Stimulated activated CD8-positive, alpha-beta memory T cell treated with anti-CD3 and anti-CD28 coated beads, Interleukin-4, amount 100 ng/mL, for 48 hours (primary cell): ENCODE measurements at regions not wholly inside any gene's neighbourhood (a gene's known extent, or its start where the extent isn't known, plus 50 kb on each side); places are given as distances from the start of the nearest gene placed in this dataset.

ENCODE experiments used
- DNase-seq: peaks from one replicate; pipeline ENCODE4 v3.0.0-alpha.2; 2020

DNA sequence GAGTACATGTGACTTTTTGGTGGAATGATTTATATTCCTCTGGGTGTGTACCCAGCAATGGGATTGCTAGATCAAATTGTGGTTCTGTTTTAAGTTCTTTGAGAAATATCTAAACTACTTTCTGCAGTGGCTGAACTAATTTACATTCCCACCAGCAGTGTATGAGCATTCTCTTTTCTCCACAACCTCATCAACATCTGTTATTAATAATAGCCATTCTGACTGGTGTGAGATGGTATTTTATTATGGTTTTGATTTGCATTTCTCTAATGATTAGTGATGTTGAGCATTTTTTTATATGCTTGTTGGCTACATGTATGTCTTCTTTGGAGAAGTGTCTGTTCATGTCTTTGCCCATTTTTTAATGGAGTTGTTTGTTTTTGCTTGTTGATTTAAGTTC, 267.4 kb upstream of the NT5C1B start:
- DNase-seq = no peak

DNA sequence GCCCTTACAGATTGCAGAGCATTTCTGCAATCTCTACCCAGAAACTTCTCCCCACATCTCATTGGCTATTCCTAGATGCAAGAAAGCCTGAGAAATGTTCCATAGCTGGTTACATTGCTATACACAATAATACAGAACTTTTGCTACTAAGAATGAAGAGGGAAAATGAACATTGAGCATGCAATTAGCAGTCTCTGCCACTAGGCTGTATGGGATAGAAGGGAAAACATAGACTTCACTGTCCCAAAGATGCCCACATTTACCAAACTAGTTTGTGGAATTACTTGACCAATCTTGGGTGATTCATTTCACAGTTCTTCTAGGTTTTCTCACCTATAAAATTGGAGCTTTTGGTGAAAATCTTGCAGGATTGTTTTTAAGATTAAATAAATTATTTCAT, 265.7 kb upstream of the NT5C1B start:
- no peak for DNase-seq

DNA sequence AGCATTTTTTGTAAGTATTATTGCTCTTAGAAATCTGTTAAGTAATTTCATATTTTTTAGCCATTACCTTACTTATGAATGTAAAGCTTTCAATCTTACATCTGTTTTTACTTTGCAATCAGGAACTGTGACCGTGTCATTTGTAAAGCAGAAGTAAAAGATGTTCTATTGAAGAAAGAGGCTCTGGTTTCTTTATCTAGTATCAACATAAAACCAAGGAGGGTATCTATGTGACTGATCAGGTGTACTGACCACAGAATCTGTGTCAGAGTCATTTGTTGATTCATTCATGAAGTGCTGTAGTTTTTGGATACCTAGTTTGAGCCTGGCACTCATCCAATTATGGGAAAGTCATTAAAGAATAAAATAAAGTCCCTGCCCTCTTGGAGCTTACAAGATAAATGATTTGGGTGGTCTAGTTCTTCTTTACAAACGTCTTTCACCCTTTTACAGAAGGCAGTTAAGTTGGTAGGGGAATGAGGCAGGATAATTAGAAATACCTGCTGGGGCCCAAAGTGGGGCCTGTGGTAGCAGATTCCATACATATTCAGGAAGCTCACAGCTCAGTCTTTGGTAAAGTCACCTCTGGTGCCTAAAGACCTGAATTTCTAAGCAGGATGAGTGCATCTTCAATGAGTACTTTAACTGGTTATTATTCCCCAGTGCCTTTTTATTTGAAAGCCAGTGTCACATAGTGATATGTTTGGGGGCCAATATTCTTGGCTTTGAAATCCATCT, 260.6 kb upstream of the NT5C1B start:
- DNase-seq = no peak

GRCh38 chr2:18848646-18849045, 259.3 kb upstream of the NT5C1B start:
- DNase-seq = no peak

GRCh38 chr2:18845854-18846445, 256.6 kb upstream of the NT5C1B start:
- no peak for DNase-seq

- DNase-seq = no peak
Measured at GRCh38 chr2:18842836-18843235, 253.5 kb upstream of the NT5C1B start.

GRCh38 chr2:18841248-18842150, 252.1 kb upstream of the NT5C1B start:
- no peak for DNase-seq

- no peak for DNase-seq
Measured at GRCh38 chr2:18837240-18837639, 247.9 kb upstream of the NT5C1B start.

GRCh38 chr2:18836436-18836835, 247.1 kb upstream of the NT5C1B start:
- DNase-seq = no peak

DNA sequence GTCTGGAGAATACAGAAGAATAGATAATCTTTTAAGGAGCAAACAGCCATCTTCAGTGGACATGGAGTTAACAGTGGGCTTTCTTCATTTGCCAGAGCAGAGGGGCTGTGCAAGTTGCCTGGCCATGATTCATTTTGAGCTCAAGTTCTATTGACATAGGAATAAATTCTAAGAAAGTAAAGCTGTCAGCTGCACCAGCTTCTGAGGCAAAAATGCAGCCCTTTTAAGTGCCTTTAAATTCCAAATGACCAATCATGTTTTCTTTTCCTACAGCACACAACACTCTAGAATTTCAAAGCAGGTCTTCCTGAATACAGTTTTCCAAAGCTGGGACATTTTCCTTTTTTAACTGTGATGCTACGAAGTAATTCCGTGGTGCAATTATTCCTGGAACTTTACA, 246.4 kb upstream of the NT5C1B start:
- no peak for DNase-seq

DNA sequence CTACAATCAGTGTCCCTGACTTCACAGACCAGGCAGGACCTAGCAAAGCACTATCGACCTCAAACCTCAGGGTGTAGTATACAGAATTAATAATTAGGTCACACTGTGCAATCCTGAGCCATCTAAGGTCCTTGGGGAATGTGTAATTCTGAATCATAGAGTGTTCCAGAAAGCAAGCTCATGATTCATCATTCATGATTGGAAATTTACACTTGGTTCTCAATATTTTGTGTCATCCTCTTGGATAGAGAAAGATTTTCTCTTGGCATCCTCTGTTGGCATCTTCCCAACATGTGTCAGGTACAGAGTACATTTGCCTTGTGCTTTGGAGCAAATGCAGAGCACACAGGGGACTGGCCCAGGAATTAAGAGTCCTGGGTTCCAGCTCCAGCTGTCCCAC, 245.0 kb upstream of the NT5C1B start:
- no peak for DNase-seq

DNA sequence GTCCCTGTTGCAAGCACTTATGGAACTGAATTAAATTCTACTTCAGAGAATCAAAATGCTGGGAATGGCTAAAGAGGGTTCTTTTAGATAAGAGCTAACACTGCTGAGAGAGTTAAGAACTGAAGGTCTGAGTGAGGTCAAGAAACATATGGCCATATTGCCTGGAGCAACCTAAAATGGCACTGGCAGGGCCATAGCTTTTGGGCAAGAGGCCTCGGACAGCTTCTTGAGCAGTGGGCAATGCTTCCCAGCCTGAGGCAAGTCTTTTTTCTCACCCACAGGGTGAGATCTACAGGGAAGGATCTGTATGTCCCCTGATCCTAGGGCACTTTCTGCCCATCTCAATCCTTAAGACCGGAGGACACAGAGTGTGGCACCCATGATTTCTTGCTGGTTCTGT, 244.6 kb upstream of the NT5C1B start:
- no peak for DNase-seq

- no peak for DNase-seq
Measured at GRCh38 chr2:18831916-18832510, 242.6 kb upstream of the NT5C1B start.

DNA sequence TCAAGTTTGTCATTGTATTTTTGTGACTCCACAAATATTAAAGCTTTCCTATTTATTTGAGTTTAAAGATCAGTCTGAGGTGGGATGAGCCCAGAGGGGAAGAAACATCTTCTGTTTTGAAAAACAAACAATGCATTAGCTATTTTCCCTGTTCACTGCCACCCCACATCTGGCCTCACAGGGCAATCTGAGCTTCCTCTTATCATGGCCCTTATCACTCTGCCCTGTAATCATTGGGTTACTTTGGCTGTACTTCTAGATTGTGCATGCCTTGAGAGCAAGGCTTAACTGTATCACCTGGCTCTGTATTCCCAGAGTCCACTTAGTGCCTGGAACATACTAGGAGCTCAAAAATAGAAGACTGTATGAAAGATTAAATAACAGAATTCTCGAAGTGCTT, 241.6 kb upstream of the NT5C1B start:
- DNase-seq = no peak

GRCh38 chr2:18829976-18830375, 240.6 kb upstream of the NT5C1B start:
- no peak for DNase-seq

GRCh38 chr2:18829251-18829902, 240.0 kb upstream of the NT5C1B start:
- no peak for DNase-seq

- DNase-seq = no peak
Measured at GRCh38 chr2:18828296-18828695, 238.9 kb upstream of the NT5C1B start.

- DNase-seq = no peak
Measured at GRCh38 chr2:18825838-18826237, 236.5 kb upstream of the NT5C1B start.

- DNase-seq = no peak
Measured at GRCh38 chr2:18824915-18825314, 235.5 kb upstream of the NT5C1B start.

DNA sequence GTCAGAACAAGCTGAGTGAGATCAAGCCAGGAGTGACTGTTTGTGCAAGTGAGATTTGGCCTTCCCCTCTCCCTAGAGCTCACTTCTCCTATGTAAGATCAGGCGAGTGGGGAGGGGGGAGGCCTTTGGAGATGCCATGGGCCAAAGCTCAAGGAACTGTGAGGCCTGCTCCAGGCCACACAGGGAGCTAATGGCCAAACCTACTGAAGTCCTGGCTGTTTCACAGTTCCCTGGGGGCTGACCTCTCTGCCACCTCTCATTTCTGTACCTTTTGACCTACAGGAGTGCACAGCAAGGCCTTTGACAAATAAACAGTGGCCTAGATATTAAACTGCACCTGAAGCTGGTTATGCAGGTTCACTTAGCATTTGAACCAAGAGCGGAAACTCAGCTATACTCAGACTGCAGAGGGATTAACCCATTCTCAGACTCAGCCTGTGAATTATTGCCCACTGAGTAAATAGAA, 235.0 kb upstream of the NT5C1B start:
- DNase-seq = no peak

GRCh38 chr2:18821431-18821830, 232.1 kb upstream of the NT5C1B start:
- DNase-seq = no peak

GRCh38 chr2:18820966-18821365, 231.6 kb upstream of the NT5C1B start:
- DNase-seq = no peak

- DNase-seq = no peak
Measured at GRCh38 chr2:18819566-18819965, 230.2 kb upstream of the NT5C1B start.
